A549 (cell line): ENCODE measurements at regions not wholly inside any gene's neighbourhood (a gene's known extent, or its start where the extent isn't known, plus 50 kb on each side); places are given as distances from the start of the nearest gene placed in this dataset.

Source experiments
- CEBPB ChIP-seq, 2 experiments: fragments of >200 bp in 1 of 2; sonication (Bioruptor Twin) in 1 of 2; formaldehyde crosslinking in 1 of 2; IDR thresholded peaks; 2 replicates each; pipeline ENCODE4 v1.6.1; 2012 to 2016
- CTCF ChIP-seq: fragments of >200 bp; sonication (Bioruptor Twin); formaldehyde crosslinking; IDR thresholded peaks from 3 replicates; pipeline ENCODE4 v1.5.1; 2016
- EP300 ChIP-seq, 2 experiments: fragments of >200 bp; sonication (Bioruptor Twin); formaldehyde crosslinking; IDR thresholded peaks; 2 replicates in 1 of 2; 3 replicates in 1 of 2; pipeline ENCODE4 v1.6.1; 2016 to 2017
- ESRRA ChIP-seq: fragments of 150-350 bp; IDR thresholded peaks from 2 replicates; pipeline ENCODE4 v1.6.1; 2014; ENCODE audit warnings: mild to moderate bottlenecking, low read length, borderline replicate concordance
- JUNB ChIP-seq: fragments of >200 bp; sonication (Bioruptor Twin); formaldehyde crosslinking; IDR thresholded peaks from 2 replicates; pipeline ENCODE4 v1.6.1; 2016
- MAX ChIP-seq: IDR thresholded peaks from 2 replicates; pipeline ENCODE4 v1.6.1; 2012
- MYC ChIP-seq: IDR thresholded peaks from 2 replicates; pipeline ENCODE4 v1.6.1; 2012; ENCODE audit warnings: mild to moderate bottlenecking, inconsistent platforms, low read length, improper control_type of control experiment, borderline replicate concordance
- NPAS2 ChIP-seq: fragments of 250-450 bp; sonication (Bioruptor Pico); IDR thresholded peaks from 2 replicates; pipeline ENCODE4 v1.8.0; 2022; ENCODE audit warnings: mild to moderate bottlenecking, moderate library complexity, borderline replicate concordance
- PBX3 ChIP-seq: IDR thresholded peaks from 2 replicates; pipeline ENCODE4 v1.6.1; 2012
- POLR2A ChIP-seq: IDR thresholded peaks from 2 replicates; pipeline ENCODE4 v1.6.1; 2012; ENCODE audit warnings: mild to moderate bottlenecking, low read length
- RAD21 ChIP-seq, 2 experiments: fragments of >200 bp in 1 of 2; sonication (Bioruptor Twin) in 1 of 2; formaldehyde crosslinking in 1 of 2; IDR thresholded peaks in 1 of 2; conservative IDR thresholded peaks in 1 of 2; 2 replicates in 1 of 2; 3 replicates in 1 of 2; pipeline ENCODE4 v1.6.1; 2012 to 2018; ENCODE audit warnings: inconsistent platforms in 1 of 2
- REST ChIP-seq: fragments of 200-600 bp; sonication (generic); IDR thresholded peaks from 2 replicates; pipeline ENCODE4 v1.6.1; 2016; ENCODE audit warnings: antibody characterized with exemption, mild to moderate bottlenecking, moderate library complexity
- USF2 ChIP-seq: fragments of 450-650 bp; IDR thresholded peaks from 2 replicates; pipeline ENCODE4 v1.6.1; 2014; ENCODE audit warnings: antibody characterized with exemption

- no peak for TF ChIP-seq USF2
- no peak for TF ChIP-seq MYC
- no peak for TF ChIP-seq CEBPB (IDR thresholded peaks at IDR 0.05)
- no peak for TF ChIP-seq PBX3
- no peak for TF ChIP-seq JUNB
- no peak for TF ChIP-seq EP300 (IDR thresholded peaks at IDR 0.05)
- no peak for TF ChIP-seq CTCF
- TF ChIP-seq POLR2A: no peak
- no peak for TF ChIP-seq REST
- TF ChIP-seq ESRRA: no peak
- no peak for TF ChIP-seq RAD21 (conservative IDR thresholded peaks at IDR 0.05 in 1 of 2, IDR thresholded peaks at IDR 0.05 in 1 of 2)
- TF ChIP-seq NPAS2: no peak
- no peak for TF ChIP-seq MAX
These were observed 181.4 kb upstream of the NEIL3 start for GRCh38 chr4:177128306-177128705.
